Esophagus muscularis mucosa (tissue), 3 donors: ENCODE measurements at regions not wholly inside any gene's neighbourhood (a gene's known extent, or its start where the extent isn't known, plus 50 kb on each side); places are given as distances from the start of the nearest gene placed in this dataset.
"Not testable (repeated sequence)": the region's sequence is repeated elsewhere in the genome, so short reads cannot be mapped to it uniquely, and the experiment has no call there.

Experiments used
- POLR2A ChIP-seq: fragments of 450-650 bp; IDR thresholded peaks from one replicate; pipeline ENCODE4 v1.6.1; 2017; ENCODE audit warnings: antibody characterized with exemption, moderate library complexity, mild to moderate bottlenecking, low read depth
- TF ChIP-seq, protein P1 (sequence below), 3 experiments: fragments of 200-600 bp in 2 of 3; fragments of 450-650 bp in 1 of 3; sonication (generic) in 2 of 3; IDR thresholded peaks; one replicate each; pipeline ENCODE4 v1.5.1; 2017 to 2019; ENCODE audit warnings: antibody characterized with exemption in 3 of 3, mild to moderate bottlenecking in 2 of 3, moderate library complexity in 1 of 3

DNA sequence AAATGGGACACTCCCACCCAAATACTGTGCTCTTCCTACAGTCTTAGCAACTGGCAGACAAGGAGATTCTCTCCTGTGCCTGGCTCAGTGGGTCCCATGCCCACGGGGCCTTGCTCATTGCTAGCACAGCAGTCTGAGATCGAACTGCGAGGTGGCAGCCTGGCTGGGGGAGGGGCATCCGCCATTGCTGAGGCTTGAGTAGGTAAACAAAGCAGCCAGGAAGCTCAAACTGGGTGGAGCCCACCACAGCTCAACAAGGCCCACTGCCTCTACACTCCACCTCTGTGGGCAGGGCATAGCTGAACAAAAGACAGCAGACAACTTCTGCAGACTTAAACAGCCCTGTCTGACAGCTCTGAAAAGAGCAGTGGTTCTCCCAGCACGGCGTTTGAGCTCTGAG is 174.8 kb downstream of the COL12A1 start:
- TF ChIP-seq, protein P1, sequence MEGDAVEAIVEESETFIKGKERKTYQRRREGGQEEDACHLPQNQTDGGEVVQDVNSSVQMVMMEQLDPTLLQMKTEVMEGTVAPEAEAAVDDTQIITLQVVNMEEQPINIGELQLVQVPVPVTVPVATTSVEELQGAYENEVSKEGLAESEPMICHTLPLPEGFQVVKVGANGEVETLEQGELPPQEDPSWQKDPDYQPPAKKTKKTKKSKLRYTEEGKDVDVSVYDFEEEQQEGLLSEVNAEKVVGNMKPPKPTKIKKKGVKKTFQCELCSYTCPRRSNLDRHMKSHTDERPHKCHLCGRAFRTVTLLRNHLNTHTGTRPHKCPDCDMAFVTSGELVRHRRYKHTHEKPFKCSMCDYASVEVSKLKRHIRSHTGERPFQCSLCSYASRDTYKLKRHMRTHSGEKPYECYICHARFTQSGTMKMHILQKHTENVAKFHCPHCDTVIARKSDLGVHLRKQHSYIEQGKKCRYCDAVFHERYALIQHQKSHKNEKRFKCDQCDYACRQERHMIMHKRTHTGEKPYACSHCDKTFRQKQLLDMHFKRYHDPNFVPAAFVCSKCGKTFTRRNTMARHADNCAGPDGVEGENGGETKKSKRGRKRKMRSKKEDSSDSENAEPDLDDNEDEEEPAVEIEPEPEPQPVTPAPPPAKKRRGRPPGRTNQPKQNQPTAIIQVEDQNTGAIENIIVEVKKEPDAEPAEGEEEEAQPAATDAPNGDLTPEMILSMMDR (IDR thresholded peaks at IDR 0.05), result not testable (repeated sequence)
- TF ChIP-seq POLR2A, result not testable (repeated sequence)
